Occipital lobe (tissue), 1 donor: ENCODE measurements at regions not wholly inside any gene's neighbourhood (a gene's known extent, or its start where the extent isn't known, plus 50 kb on each side); places are given as distances from the start of the nearest gene placed in this dataset.

Experiments used
- DNase-seq: peaks from one replicate; lab custom pipeline; 2025; lab: John Stamatoyannopoulos, UW

GRCh38 chr1:218760601-218761570 is 412.8 kb upstream of the LYPLAL1 start:
- no peak for DNase-seq

GRCh38 chr1:218763538-218763937 is 410.1 kb upstream of the LYPLAL1 start:
- no peak for DNase-seq

- no peak for DNase-seq
These were observed 407.9 kb upstream of the LYPLAL1 start for GRCh38 chr1:218765753-218766152.

GRCh38 chr1:218771931-218772330 is 401.7 kb upstream of the LYPLAL1 start:
- DNase-seq: no peak

GRCh38 chr1:218772575-218772974 is 401.1 kb upstream of the LYPLAL1 start:
- no peak for DNase-seq

- no peak for DNase-seq
These were observed 398.1 kb upstream of the LYPLAL1 start for GRCh38 chr1:218775501-218776021.

- DNase-seq: no peak
These were observed 395.2 kb upstream of the LYPLAL1 start for GRCh38 chr1:218778257-218779126.

GRCh38 chr1:218779341-218780100 is 394.2 kb upstream of the LYPLAL1 start:
- no peak for DNase-seq

- DNase-seq: no peak
These were observed 390.5 kb upstream of the LYPLAL1 start for GRCh38 chr1:218783131-218783530.

- no peak for DNase-seq
These were observed 389.8 kb upstream of the LYPLAL1 start for GRCh38 chr1:218783916-218784315.

GRCh38 chr1:218785928-218786327 is 387.8 kb upstream of the LYPLAL1 start:
- peak; percentile 16 for DNase-seq

GRCh38 chr1:218787826-218788225 is 385.9 kb upstream of the LYPLAL1 start:
- no peak for DNase-seq

GRCh38 chr1:218796773-218797172 is 376.9 kb upstream of the LYPLAL1 start:
- no peak for DNase-seq

- DNase-seq: no peak
These were observed 370.9 kb upstream of the LYPLAL1 start for GRCh38 chr1:218802799-218803198.

- DNase-seq: no peak
These were observed 370.2 kb upstream of the LYPLAL1 start for GRCh38 chr1:218803351-218803997.

- no peak for DNase-seq
These were observed 369.5 kb upstream of the LYPLAL1 start for GRCh38 chr1:218804014-218804785.

- no peak for DNase-seq
These were observed 364.6 kb upstream of the LYPLAL1 start for GRCh38 chr1:218809061-218809460.

- no peak for DNase-seq
These were observed 364.1 kb upstream of the LYPLAL1 start for GRCh38 chr1:218809625-218810024.

GRCh38 chr1:218810306-218810705 is 363.4 kb upstream of the LYPLAL1 start:
- DNase-seq: no peak

GRCh38 chr1:218811497-218811896 is 362.2 kb upstream of the LYPLAL1 start:
- peak; percentile 8 for DNase-seq
